ENCODE measurements at regions not wholly inside any gene's neighbourhood (a gene's known extent, or its start where the extent isn't known, plus 50 kb on each side); places are given as distances from the start of the nearest gene placed in this dataset.

GRCh38 chr9:110073356-110073905 lies 134.5 kb downstream of the C9orf152 start:
- intact Hi-C loops (cut with micrococcal nuclease; ENCODE audit: unreplicated experiment): no loop called here
- H3K9me3 Mint-ChIP-seq (ENCODE audit: low read depth, unreplicated experiment): no peaks in the 10 kb centered on the region
- H3K4me1 Mint-ChIP-seq (ENCODE audit: low read depth, unreplicated experiment): peaks cover 9% of the 10 kb centered on the region
- BruUV-seq (replicated peaks): no TSS peak
- no peaks in the 10 kb centered on the region for H3K27me3 Mint-ChIP-seq (ENCODE audit: unreplicated experiment)
- no peak for DNase-seq
- peaks cover 6% of the 10 kb centered on the region for H3K36me3 Mint-ChIP-seq (ENCODE audit: insufficient read depth, unreplicated experiment)
- CTCF ChIA-PET: no interaction called here
- H3K27ac Mint-ChIP-seq (ENCODE audit: unreplicated experiment): no peak overlapping the region
- H3K4me3 Mint-ChIP-seq (ENCODE audit: low read depth, unreplicated experiment): no peak overlapping the region
- TF ChIP-seq, protein P1, sequence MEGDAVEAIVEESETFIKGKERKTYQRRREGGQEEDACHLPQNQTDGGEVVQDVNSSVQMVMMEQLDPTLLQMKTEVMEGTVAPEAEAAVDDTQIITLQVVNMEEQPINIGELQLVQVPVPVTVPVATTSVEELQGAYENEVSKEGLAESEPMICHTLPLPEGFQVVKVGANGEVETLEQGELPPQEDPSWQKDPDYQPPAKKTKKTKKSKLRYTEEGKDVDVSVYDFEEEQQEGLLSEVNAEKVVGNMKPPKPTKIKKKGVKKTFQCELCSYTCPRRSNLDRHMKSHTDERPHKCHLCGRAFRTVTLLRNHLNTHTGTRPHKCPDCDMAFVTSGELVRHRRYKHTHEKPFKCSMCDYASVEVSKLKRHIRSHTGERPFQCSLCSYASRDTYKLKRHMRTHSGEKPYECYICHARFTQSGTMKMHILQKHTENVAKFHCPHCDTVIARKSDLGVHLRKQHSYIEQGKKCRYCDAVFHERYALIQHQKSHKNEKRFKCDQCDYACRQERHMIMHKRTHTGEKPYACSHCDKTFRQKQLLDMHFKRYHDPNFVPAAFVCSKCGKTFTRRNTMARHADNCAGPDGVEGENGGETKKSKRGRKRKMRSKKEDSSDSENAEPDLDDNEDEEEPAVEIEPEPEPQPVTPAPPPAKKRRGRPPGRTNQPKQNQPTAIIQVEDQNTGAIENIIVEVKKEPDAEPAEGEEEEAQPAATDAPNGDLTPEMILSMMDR (IDR thresholded peaks at IDR 0.05; ENCODE audit: unreplicated experiment): no peak

GRCh38 chr9:110076894-110077725 lies 130.8 kb downstream of the C9orf152 start:
- no peak for DNase-seq
- TF ChIP-seq, protein P1 (IDR thresholded peaks at IDR 0.05; ENCODE audit: unreplicated experiment): no peak
- Mint-ChIP-seq H3K27ac (ENCODE audit: unreplicated experiment) (no peak overlapping the region), H3K9me3 (ENCODE audit: low read depth, unreplicated experiment) (no peaks in the 10 kb centered on the region), H3K4me1 (ENCODE audit: low read depth, unreplicated experiment) (peaks cover 6% of the 10 kb centered on the region), H3K4me3 (ENCODE audit: low read depth, unreplicated experiment) (no peak overlapping the region), H3K36me3 (ENCODE audit: insufficient read depth, unreplicated experiment) (no peaks in the 10 kb centered on the region), H3K27me3 (ENCODE audit: unreplicated experiment) (no peaks in the 10 kb centered on the region)
- CTCF ChIA-PET: no interaction called here
- intact Hi-C loops (cut with micrococcal nuclease; ENCODE audit: unreplicated experiment): no loop called here
- no TSS peak for BruUV-seq (replicated peaks)

- peaks cover 6% of the 10 kb centered on the region for H3K4me1 Mint-ChIP-seq (ENCODE audit: low read depth, unreplicated experiment)
- no peak overlapping the region for H3K4me3 Mint-ChIP-seq (ENCODE audit: low read depth, unreplicated experiment)
- no peaks in the 10 kb centered on the region for H3K36me3 Mint-ChIP-seq (ENCODE audit: insufficient read depth, unreplicated experiment)
- no peaks in the 10 kb centered on the region for H3K9me3 Mint-ChIP-seq (ENCODE audit: low read depth, unreplicated experiment)
- DNase-seq: no peak
- H3K27ac Mint-ChIP-seq (ENCODE audit: unreplicated experiment): no peak overlapping the region
- intact Hi-C loops (cut with micrococcal nuclease; ENCODE audit: unreplicated experiment): no loop called here
- TF ChIP-seq, protein P1 (IDR thresholded peaks at IDR 0.05; ENCODE audit: unreplicated experiment): no peak
- BruUV-seq (replicated peaks): no TSS peak
- H3K27me3 Mint-ChIP-seq (ENCODE audit: unreplicated experiment): no peaks in the 10 kb centered on the region
- CTCF ChIA-PET: interaction anchor here (0.6 kb wide), 1 partner anchor 10 kb away, joined by 3 read pairs; no protein-coding TSS in a partner anchor
Observed at GRCh38 chr9:110077925-110078324, 130.0 kb downstream of the C9orf152 start.

GRCh38 chr9:110078604-110079003 lies 129.4 kb downstream of the C9orf152 start:
- Mint-ChIP-seq H3K4me1 (ENCODE audit: low read depth, unreplicated experiment) (peaks cover 6% of the 10 kb centered on the region), H3K27me3 (ENCODE audit: unreplicated experiment) (no peaks in the 10 kb centered on the region), H3K4me3 (ENCODE audit: low read depth, unreplicated experiment) (no peak overlapping the region), H3K36me3 (ENCODE audit: insufficient read depth, unreplicated experiment) (no peaks in the 10 kb centered on the region), H3K9me3 (ENCODE audit: low read depth, unreplicated experiment) (no peaks in the 10 kb centered on the region), H3K27ac (ENCODE audit: unreplicated experiment) (no peak overlapping the region)
- CTCF ChIA-PET: no interaction called here
- TF ChIP-seq, protein P1 (IDR thresholded peaks at IDR 0.05; ENCODE audit: unreplicated experiment): no peak
- no peak for DNase-seq
- intact Hi-C loops (cut with micrococcal nuclease; ENCODE audit: unreplicated experiment): no loop called here
- no TSS peak for BruUV-seq (replicated peaks)
